ENCODE measurements at regions not wholly inside any gene's neighbourhood (a gene's known extent, or its start where the extent isn't known, plus 50 kb on each side); places are given as distances from the start of the nearest gene placed in this dataset.

DNA sequence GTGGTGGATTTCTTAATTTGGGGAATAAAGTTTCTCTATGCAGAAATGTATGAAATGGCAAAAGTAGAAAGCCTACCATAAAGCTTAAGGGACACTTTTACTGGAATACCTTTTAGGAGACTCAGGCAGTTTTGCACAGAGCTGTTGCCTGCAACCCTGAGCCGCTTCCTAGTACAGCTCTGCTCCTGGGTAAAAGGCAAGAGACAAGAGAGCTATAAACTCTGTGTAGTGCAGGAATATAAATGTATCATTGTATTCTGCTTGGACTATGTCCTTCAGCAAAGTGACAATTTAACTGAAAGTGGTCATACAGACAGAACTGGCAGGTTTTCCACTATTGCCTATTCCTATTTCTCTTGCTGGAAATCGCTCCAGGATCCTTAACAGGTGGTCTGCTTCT, 65.3 kb upstream of the MYOCD start:
- TF ChIP-seq, protein P1, sequence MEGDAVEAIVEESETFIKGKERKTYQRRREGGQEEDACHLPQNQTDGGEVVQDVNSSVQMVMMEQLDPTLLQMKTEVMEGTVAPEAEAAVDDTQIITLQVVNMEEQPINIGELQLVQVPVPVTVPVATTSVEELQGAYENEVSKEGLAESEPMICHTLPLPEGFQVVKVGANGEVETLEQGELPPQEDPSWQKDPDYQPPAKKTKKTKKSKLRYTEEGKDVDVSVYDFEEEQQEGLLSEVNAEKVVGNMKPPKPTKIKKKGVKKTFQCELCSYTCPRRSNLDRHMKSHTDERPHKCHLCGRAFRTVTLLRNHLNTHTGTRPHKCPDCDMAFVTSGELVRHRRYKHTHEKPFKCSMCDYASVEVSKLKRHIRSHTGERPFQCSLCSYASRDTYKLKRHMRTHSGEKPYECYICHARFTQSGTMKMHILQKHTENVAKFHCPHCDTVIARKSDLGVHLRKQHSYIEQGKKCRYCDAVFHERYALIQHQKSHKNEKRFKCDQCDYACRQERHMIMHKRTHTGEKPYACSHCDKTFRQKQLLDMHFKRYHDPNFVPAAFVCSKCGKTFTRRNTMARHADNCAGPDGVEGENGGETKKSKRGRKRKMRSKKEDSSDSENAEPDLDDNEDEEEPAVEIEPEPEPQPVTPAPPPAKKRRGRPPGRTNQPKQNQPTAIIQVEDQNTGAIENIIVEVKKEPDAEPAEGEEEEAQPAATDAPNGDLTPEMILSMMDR (conservative IDR thresholded peaks at IDR 0.05): no peak
- no peak for TF ChIP-seq ZFX (IDR thresholded peaks at IDR 0.05)

All from C4-2B (cell line).